HL-60 (cell line): ENCODE measurements at regions not wholly inside any gene's neighbourhood (a gene's known extent, or its start where the extent isn't known, plus 50 kb on each side); places are given as distances from the start of the nearest gene placed in this dataset.

Source experiments
- GABPA ChIP-seq: IDR thresholded peaks from 2 replicates; pipeline ENCODE4 v1.6.1; 2012; ENCODE audit warnings: low read depth
- POLR2AphosphoS5 ChIP-seq: IDR thresholded peaks from 2 replicates; pipeline ENCODE4 v1.6.1; 2012; ENCODE audit warnings: low read depth
- SPI1 ChIP-seq: IDR thresholded peaks from 2 replicates; pipeline ENCODE4 v1.6.1; 2012; ENCODE audit warnings: low read depth, mild to moderate bottlenecking, borderline replicate concordance
- TF ChIP-seq, protein P1 (sequence below): IDR thresholded peaks from one replicate; pipeline ENCODE4 v1.5.1; 2011; ENCODE audit warnings: low read length, control low read depth, inconsistent platforms; ENCODE audit not compliant: insufficient read depth
- TF ChIP-seq, protein P2 (sequence below): IDR thresholded peaks from 2 replicates; pipeline ENCODE4 v1.6.1; 2012; ENCODE audit warnings: low read depth; ENCODE audit not compliant: insufficient replicate concordance

GRCh38 chr2:76672798-76673197, 849.4 kb downstream of the LRRTM4 start:
- TF ChIP-seq, protein P1, sequence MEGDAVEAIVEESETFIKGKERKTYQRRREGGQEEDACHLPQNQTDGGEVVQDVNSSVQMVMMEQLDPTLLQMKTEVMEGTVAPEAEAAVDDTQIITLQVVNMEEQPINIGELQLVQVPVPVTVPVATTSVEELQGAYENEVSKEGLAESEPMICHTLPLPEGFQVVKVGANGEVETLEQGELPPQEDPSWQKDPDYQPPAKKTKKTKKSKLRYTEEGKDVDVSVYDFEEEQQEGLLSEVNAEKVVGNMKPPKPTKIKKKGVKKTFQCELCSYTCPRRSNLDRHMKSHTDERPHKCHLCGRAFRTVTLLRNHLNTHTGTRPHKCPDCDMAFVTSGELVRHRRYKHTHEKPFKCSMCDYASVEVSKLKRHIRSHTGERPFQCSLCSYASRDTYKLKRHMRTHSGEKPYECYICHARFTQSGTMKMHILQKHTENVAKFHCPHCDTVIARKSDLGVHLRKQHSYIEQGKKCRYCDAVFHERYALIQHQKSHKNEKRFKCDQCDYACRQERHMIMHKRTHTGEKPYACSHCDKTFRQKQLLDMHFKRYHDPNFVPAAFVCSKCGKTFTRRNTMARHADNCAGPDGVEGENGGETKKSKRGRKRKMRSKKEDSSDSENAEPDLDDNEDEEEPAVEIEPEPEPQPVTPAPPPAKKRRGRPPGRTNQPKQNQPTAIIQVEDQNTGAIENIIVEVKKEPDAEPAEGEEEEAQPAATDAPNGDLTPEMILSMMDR, result no peak
- TF ChIP-seq SPI1 (no peak), POLR2AphosphoS5 (no peak), GABPA (no peak)
- TF ChIP-seq, protein P2, sequence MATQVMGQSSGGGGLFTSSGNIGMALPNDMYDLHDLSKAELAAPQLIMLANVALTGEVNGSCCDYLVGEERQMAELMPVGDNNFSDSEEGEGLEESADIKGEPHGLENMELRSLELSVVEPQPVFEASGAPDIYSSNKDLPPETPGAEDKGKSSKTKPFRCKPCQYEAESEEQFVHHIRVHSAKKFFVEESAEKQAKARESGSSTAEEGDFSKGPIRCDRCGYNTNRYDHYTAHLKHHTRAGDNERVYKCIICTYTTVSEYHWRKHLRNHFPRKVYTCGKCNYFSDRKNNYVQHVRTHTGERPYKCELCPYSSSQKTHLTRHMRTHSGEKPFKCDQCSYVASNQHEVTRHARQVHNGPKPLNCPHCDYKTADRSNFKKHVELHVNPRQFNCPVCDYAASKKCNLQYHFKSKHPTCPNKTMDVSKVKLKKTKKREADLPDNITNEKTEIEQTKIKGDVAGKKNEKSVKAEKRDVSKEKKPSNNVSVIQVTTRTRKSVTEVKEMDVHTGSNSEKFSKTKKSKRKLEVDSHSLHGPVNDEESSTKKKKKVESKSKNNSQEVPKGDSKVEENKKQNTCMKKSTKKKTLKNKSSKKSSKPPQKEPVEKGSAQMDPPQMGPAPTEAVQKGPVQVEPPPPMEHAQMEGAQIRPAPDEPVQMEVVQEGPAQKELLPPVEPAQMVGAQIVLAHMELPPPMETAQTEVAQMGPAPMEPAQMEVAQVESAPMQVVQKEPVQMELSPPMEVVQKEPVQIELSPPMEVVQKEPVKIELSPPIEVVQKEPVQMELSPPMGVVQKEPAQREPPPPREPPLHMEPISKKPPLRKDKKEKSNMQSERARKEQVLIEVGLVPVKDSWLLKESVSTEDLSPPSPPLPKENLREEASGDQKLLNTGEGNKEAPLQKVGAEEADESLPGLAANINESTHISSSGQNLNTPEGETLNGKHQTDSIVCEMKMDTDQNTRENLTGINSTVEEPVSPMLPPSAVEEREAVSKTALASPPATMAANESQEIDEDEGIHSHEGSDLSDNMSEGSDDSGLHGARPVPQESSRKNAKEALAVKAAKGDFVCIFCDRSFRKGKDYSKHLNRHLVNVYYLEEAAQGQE, result no peak
